RWPE1 (cell line): ENCODE measurements at regions not wholly inside any gene's neighbourhood (a gene's known extent, or its start where the extent isn't known, plus 50 kb on each side); places are given as distances from the start of the nearest gene placed in this dataset.

Source experiments
- CTCF ChIA-PET: fragments of 350-600 bp; sonication (Branson Sonifier 250); formaldehyde crosslinking; extraction: SDS; loops from one replicate; lab custom pipeline; 2021; lab: Yijun Ruan, JAX
- POLR2A ChIA-PET: fragments of 400-600 bp; formaldehyde crosslinking; extraction: SDS; loops from one replicate; lab custom pipeline; 2020; ENCODE audit warnings: antibody characterized with exemption; ENCODE audit not compliant: low non-redundant PET; lab: Yijun Ruan, JAX
- DNase-seq: peaks from one replicate; pipeline ENCODE4 v3.0.0; 2012; ENCODE audit warnings: low spot score
- H3K27ac ChIP-seq: fragments of 450-650 bp; 2 replicates; pipeline ENCODE4 v1.5.1; 2017
- CTCF ChIP-seq: fragments of 450-650 bp; conservative IDR thresholded peaks from 2 replicates; pipeline ENCODE4 v1.5.1; 2017; ENCODE audit warnings: low read depth, mild to moderate bottlenecking

DNA sequence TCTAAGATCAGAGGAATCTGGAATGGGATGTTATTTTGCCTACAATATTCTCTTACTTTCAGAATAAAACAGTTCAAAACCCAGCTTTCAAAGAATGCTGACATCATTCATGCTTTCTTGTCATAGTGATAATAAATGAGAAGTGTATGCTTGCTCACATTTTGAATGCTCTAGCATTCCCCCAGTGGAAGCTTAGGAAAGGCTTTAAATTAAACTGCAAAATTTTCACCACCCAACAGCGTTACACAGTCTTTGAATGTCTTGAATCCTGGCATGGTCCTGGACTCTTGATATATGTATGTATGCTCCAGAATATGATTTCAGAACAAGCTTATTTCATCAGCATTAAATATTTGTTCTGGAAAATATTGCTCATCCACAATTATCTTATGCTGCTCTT is 964.3 kb upstream of the NUDT12 start:
- no peak for TF ChIP-seq CTCF
- no peak overlapping the region for H3K27ac ChIP-seq
- POLR2A ChIA-PET = no interaction called here
- DNase-seq = no peak
- CTCF ChIA-PET = no interaction called here

GRCh38 chr5:104513640-104514072 is 951.1 kb upstream of the NUDT12 start:
- POLR2A ChIA-PET = no interaction called here
- CTCF ChIA-PET = no interaction called here

DNA sequence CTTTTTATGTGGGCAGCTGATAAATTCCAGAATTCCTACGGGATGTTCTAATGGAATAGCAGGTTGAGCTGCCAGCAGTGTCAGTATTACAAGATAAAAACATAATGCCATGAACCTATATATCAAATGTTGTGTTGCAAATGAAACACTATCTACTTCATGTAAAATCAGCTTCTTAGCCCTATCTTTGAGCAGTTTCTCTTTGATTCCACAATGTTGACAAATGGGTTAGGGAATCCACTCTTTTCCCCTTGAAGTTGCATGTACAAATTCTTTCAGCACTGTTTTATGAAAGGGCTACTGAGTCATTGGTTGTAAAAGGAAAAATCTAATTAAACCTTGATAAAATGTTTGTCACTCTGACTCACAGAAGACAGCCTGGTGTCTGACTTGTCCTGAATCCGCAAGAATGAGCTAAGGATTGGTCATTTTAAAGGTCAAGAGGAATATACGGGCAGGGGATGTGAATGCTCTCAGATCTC is 950.6 kb upstream of the NUDT12 start:
- peak; percentile 52 for DNase-seq
- CTCF ChIA-PET = no interaction called here
- no peak for TF ChIP-seq CTCF
- H3K27ac ChIP-seq = no peak overlapping the region
- POLR2A ChIA-PET = no interaction called here

More at GRCh38 chr5:104513640-104514072, 951.1 kb upstream of the NUDT12 start:
- H3K27ac ChIP-seq = no peak overlapping the region
- TF ChIP-seq CTCF = no peak
- no peak for DNase-seq

DNA sequence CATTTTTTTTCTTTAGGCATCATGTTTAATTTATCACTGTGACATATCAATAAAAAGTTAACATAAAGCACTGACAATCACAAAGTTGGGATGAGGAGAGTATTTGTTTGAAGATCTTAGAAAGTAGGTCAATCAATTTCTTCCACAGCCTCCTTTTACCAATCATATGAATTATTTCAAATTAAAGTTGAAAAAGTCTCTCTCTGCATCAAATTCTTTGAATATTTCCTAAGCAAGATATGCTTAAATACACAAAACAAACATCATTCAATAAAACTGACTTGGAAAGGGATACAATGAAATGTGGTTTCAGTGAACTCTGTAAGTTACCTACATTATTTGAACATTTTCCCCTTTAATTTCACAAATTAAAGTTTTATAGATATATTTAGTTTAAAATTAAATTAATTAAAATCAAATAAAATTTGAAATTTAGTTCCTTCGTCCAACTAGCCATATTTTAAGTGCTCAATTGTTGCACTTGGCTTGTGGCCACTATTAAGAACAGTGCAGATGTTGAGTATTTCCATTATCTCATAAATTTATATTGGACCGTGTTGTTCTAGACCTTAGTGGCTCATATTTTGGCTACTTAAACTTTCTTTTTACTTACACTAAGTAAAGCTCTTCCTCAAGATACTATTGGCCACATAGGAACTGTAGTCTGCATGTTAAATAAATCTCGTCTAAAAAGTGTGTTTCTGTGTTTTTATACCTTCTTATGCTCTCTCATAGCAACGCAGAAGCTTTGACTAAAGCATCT is 949.7 kb upstream of the NUDT12 start:
- ChIA-PET CTCF (no interaction called here), POLR2A (no interaction called here)
- DNase-seq = no peak
- no peak overlapping the region for H3K27ac ChIP-seq
- no peak for TF ChIP-seq CTCF

DNA sequence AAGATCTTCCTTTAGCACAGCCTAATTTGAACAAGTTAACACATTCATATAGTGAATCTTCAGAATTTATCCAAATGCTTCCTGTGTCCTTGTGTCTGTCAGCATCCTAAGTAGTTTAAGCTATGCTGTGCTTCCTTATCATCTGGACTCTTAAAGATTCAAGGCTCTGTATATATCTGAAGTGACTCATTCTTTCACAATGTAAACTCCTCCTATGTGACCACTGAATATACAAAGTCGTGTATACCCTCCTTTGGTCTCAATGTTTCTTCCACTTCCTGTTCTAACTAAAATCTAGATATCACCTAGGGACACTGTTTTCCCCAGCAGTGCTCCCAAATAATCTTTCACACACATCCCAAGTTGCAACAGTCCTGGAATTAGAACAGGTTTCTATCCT is 935.7 kb upstream of the NUDT12 start:
- TF ChIP-seq CTCF = no peak
- DNase-seq = no peak
- ChIA-PET POLR2A (no interaction called here), CTCF (interaction anchor here (0.7 kb wide), 1 partner anchor 30 kb away, joined by 5 read pairs; no protein-coding TSS in a partner anchor)
- no peak overlapping the region for H3K27ac ChIP-seq

GRCh38 chr5:104494083-104494482 is 931.5 kb upstream of the NUDT12 start:
- TF ChIP-seq CTCF = no peak
- POLR2A ChIA-PET = no interaction called here
- CTCF ChIA-PET = no interaction called here
- no peak for DNase-seq
- no peak overlapping the region for H3K27ac ChIP-seq
